LHCN-M2 (cell line): ENCODE measurements at regions not wholly inside any gene's neighbourhood (a gene's known extent, or its start where the extent isn't known, plus 50 kb on each side); places are given as distances from the start of the nearest gene placed in this dataset.

Experiments used
- DNase-seq: peaks from one replicate; pipeline ENCODE4 v3.0.0-alpha.2; 2012; ENCODE audit warnings: low read depth

DNA sequence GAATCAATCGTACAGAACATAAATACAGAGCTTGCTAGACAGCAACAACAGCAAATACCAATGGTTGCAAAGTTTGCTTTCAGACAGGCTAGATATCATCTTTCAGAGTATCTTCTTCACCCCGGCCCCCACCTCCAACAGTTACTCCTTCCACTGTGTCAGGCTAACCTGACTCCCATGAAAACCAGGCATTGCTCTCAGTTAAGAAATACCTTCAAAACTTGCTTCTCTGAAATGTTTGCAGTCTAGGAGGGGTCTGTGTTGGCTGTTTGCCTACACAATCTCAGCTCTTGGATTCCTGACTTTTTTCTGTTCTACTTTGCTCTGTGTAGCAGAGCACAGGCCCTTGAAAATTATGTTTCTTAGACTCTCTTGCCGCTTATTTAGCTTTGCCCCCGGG lies 599.5 kb upstream of the SYT4 start:
- no peak for DNase-seq

DNA sequence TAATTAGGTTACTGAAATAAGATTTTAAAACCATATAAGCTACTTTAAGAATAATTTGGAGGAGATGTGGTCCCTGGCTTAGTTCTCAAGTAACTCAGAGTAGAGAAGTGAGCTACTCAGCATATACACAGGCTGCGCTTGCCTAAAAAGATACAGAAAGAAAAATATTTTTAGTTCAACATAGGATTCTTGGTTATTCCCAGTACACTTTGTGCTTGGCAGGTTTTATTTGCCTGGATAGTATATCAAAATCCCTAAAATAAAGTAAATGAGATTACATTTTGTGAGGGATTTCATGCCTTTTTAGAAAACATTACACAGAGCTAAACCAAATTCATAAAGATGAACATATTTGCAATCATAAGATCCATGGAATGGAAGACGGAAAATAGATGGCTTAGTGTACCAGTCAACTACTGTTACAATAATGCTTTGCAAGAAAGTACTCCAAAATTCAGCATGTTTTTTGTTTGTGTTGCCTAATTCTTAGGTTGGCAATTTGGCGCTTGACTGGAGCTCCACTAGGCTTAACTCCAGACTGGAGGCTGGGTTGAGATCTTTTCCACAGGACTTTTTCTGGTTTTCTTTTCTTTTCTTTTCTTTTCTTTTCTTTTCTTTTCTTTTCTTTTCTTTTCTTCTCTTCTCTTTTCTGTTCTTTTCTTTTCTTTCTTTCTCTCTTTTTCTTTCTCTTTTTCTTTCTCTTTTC lies 600.5 kb upstream of the SYT4 start:
- no peak for DNase-seq

- DNase-seq, result no peak
Observed at GRCh38 chr18:43879415-43879814, 602.1 kb upstream of the SYT4 start.

GRCh38 chr18:43882358-43883055 lies 605.2 kb upstream of the SYT4 start:
- DNase-seq, result no peak

DNA sequence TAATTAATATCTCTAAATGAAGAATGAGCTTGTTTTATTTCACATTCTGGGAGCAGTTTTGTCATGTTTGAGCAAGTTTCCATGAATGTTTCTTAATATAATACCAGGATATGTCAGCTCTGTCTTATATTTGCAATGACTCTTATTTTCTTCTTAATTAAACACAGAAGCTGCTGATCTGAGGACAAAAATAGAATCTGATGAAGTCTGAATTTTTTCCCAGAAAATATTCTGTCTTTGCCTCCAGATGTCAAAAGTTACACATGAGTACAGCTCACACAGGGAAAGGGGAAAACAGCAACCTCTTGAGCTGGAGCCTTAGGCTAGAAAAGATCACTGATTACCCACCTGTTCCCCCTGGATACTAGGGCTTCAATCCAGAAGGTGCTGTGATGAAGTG lies 606.6 kb upstream of the SYT4 start:
- no peak for DNase-seq

DNA sequence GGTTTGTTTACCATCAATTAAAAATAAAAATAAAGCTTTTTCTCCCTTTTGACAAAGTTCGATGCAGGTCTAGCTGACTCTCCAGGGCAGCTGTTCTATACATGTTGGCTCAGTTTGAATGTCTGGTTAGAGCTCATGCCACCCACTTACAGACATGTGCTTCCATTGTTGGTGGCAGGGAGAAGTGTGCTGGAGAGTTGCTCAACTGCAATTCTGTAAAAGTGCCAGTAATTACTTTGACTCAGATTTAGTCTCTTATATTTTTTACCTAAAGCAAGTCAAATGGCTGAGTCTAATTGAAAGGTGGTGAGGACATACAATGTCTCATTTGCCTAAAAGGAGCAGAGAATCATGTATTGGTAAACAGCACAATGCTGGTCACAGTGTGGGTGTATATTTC lies 609.1 kb upstream of the SYT4 start:
- DNase-seq, result no peak

GRCh38 chr18:43887491-43887890 lies 610.2 kb upstream of the SYT4 start:
- DNase-seq, result no peak

GRCh38 chr18:43888598-43888997 lies 611.3 kb upstream of the SYT4 start:
- no peak for DNase-seq

DNA sequence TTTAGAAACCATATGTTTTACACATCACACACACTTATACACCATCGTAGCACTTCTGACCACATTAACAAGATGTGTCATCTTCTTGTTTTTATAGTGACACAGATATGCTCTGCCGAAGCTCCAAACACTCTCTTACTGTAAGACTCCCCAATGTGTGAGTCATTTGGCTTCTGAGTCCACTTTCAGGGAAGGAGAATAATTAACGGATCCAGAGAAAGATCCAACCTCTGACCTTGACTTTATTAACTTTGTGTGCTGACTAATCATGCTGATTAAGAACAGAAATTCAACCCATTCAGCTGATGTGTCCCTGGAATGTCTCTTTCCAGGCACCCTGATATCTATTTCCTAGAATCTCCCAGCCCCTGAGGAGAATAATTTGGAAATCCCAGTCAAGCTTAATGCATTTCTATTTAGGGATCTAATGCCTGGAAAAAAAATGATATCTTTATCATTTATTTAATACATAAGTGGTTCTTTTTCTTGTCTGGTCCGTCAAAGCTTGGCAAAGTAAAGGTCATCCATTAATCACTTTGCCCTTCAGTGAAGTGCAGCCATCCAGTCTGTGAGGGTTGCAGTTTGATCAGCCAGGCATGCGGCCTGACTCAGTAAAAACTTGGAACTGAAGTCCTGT lies 615.8 kb upstream of the SYT4 start:
- DNase-seq, result peak; percentile 85

GRCh38 chr18:43904209-43904837 lies 627.0 kb upstream of the SYT4 start:
- DNase-seq, result no peak

DNA sequence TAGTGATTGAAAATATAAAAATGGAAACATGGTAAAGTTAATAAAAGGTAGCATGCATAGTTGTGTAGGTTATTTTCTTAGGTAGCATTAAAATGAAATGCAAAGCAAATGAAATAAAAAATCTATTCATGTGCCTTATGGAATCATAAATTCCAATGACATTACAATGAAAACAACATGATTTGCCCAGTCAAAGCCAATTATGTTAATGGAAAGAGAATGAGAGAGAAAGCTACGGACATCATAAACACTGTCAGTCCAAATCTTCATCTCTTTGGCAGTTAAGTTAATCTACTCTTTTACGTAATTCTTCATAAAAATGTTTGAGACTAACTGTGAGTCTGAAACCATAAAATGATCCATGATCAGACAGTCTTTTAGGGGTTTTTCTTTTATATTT lies 636.7 kb upstream of the SYT4 start:
- no peak for DNase-seq

DNA sequence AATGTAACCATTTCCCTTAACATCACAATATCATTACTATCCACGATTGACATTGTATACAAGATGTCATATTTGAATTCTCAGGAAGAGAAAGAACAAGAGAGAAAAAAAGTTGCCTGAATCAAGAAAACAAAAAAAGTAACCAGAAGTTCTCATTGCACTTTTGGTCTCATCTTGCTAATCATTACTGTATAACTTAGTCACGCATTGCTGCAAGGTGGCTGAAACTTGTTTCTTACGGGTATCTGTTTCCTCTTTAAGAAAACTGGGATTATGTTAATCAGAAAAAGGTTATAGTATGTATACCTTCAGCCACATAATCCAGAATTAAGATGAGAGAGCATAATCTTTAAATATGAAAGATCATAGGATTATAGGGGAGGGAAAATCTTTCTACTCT lies 639.7 kb upstream of the SYT4 start:
- no peak for DNase-seq

DNA sequence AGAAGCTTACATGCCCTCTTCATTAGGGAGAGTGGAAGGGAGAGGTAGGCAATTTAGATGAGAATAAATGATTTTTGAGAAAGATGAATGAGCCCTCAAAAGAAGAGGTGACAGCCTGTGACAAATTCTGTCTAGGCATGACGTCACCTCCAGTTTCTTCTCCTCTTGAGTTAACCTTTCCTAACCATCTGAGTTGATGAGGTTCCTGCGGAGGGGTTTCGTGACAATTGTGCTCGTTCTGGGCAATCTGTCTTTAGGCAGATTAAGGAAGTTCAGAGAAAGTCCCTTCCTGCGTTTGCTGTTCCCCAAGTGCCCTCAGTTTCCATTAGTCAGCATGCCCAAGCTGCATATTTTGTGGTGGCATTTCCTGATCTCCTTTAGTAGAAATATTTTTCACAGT lies 640.2 kb upstream of the SYT4 start:
- DNase-seq, result no peak

DNA sequence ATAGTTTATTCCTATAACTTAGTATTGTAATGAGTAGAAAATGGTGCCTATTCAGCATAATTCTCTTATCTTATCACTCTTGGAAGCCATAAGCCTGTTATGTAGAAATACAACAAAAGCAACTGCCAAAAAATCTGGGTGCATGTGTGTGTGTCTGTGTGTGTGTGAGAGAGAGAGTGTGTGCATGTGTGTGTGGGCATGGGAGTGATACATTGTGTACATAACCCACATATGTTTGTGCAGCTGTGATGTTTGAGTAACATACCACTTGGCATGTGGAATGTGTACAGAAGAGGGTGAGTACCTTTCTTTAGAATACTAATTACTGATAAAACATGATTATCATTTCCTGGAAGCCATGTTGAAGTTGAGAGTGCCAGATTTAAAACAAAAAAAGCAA lies 642.3 kb upstream of the SYT4 start:
- DNase-seq, result peak; percentile 0

- DNase-seq, result peak; percentile 14
Observed at GRCh38 chr18:43931439-43931838, 654.1 kb upstream of the SYT4 start.

DNA sequence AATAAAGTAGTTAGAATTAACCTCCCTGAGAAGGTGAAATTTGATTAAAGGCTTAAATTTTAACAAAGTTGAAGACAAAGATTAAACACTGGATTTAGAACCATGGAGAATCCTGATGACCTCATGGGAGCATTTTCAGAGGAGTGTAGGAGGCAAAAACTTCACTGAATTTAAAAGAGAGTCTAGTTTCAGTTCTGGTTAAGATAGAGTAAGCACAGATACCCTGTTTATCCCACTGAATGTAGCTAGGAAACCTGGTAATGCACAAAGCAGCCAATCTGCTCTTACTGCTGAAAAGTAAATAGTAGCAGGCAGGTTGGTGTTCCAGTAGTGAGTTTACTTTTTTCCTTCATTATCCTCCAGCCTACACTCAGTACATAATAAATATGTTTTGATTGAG lies 654.9 kb upstream of the SYT4 start:
- no peak for DNase-seq

GRCh38 chr18:43933177-43933576 lies 655.9 kb upstream of the SYT4 start:
- no peak for DNase-seq

DNA sequence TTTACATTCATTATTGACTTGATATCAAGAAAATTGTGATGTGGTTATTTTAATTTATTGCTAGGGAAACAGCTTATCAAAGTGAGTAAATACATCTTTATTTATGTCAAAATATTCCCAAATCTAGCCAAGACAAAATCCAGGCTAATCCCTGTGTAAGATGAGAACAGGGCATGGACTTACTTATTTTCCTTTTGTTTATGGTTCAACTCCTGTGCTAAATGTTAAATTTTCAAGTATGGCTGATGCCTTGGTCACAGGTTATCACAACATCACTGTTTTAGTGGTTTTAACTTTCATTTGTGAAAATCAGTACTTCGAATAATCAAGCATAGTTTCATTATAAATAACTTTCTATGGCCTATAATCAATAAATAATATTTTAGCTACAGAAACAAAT lies 657.0 kb upstream of the SYT4 start:
- DNase-seq, result no peak

DNA sequence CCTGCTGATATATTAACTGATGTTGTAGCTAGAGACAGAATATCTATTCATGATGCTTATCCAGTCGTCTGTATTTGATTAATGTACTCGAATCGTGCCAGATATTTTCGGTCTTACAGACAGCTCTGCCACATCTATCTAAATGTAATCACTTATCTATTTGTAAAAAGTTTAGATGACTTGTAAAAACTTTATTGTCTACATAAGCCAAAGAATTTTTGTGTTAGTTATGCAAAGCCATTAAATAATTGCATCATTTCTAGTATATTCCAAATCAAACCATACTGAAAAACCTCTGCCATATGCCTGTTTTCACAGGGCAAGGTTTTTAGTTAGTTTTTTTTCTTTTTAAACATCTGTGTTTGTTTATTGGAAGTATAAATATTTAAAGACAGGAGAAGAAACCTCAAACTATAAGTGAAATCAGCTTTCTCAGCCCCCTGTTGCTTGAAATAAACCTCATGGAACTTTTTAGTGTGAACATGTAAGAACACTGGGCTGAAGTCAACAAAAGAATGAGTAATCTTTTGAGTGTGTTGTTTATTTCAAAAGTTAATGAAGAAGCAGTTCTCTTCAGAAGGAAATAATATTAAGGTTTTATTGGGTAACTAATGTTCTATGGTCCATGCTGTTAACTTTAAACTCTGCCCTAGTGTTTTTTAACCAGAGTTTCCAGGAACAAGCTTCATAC lies 657.6 kb upstream of the SYT4 start:
- DNase-seq, result no peak

DNA sequence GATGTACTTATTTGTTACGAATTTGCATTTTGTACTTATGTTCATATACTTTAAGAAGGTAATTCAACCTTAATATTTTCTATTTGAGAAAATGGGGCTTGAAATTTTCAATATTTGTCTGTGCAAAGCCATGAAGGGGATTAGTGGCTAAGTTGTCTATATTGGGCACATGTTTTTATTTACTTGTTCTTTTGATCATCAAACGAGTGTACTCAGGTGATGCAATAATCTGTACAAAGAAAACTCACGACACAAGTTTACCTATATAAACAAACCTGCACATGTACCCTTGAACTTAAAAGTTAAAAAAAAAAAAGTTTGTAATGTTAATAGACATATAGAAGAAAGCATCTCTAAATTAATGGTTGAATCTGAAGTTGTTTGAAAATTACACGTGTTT lies 658.9 kb upstream of the SYT4 start:
- no peak for DNase-seq

- DNase-seq, result no peak
Observed at GRCh38 chr18:43949291-43949690, 672.0 kb upstream of the SYT4 start.

DNA sequence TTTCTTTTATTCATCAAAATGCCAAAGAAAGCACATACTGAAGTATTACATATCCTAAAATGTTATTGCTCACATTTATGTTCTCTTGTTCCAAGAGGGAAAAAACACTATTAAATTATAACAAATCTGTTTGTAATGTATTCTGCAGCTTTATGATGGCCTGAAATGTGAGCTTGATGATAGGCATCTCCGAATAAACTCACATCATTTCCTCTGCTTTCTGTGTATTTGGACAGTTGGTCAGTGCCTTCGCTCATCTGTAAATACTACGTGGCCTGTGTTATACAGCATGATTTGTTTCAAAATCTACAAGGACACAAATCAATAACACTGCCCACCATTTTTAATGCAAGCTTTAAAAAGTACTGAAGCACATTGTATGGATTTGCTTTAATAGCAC lies 672.8 kb upstream of the SYT4 start:
- DNase-seq, result no peak
